ENCODE measurements at regions not wholly inside any gene's neighbourhood (a gene's known extent, or its start where the extent isn't known, plus 50 kb on each side); places are given as distances from the start of the nearest gene placed in this dataset.
"Not testable (repeated sequence)": the region's sequence is repeated elsewhere in the genome, so short reads cannot be mapped to it uniquely, and the experiment has no call there.

GRCh38 chr12:63440048-63440447 lies 228.2 kb downstream of the DPY19L2 start (continued):
- TF ChIP-seq ZNF407 (CRISPR knock-in tag; IDR thresholded peaks at IDR 0.05; ENCODE audit: not compliant biosample characterization) (no peak), ZNF572 (CRISPR knock-in tag; IDR thresholded peaks at IDR 0.05) (no peak), ZNF501 (CRISPR knock-in tag; IDR thresholded peaks at IDR 0.05) (no peak), TOE1 (CRISPR knock-in tag; IDR thresholded peaks at IDR 0.05) (no peak), ZNF687 (CRISPR knock-in tag; IDR thresholded peaks at IDR 0.05) (no peak), ZNF496 (CRISPR knock-in tag; IDR thresholded peaks at IDR 0.05; ENCODE audit: insufficient replicate concordance) (no peak), ZNF773 (CRISPR knock-in tag; IDR thresholded peaks at IDR 0.05; ENCODE audit: borderline replicate concordance) (no peak), ZKSCAN1 (IDR thresholded peaks at IDR 0.05; ENCODE audit: low read length) (no peak)
- TF ChIP-seq, protein P1, sequence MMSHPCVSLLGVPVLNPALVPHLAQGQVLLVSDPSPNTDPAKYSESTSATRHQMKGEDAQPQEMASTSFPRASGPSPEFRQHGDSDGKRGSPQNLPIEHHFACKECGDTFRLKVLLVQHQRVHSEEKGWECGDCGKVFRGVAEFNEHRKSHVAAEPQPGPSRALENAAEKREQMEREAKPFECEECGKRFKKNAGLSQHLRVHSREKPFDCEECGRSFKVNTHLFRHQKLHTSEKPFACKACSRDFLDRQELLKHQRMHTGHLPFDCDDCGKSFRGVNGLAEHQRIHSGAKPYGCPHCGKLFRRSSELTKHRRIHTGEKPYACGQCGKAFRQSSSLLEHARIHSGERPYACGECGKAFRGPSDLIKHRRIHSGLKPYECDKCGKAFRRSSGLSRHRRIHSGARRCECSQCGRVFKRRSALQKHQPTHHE (CRISPR knock-in tag; IDR thresholded peaks at IDR 0.05; ENCODE audit: borderline replicate concordance), result no peak

GRCh38 chr12:63434384-63434783 lies 233.9 kb downstream of the DPY19L2 start:
- H3K27me3 ChIP-seq (ENCODE audit: control insufficient read depth in 1 of 2, insufficient read depth in 2 of 2, low read length in 2 of 2); DNase-seq (ENCODE audit: low spot score); H3K4me2 ChIP-seq (ENCODE audit: low read depth, low read length); H3K4me1 ChIP-seq (ENCODE audit: insufficient read depth, low read length); H3K27ac ChIP-seq (ENCODE audit: extremely low read length, insufficient read depth, low read length); H3K79me2 ChIP-seq (ENCODE audit: insufficient read depth, low read length); H4K20me1 ChIP-seq (ENCODE audit: insufficient read depth, low read length); POLR2A ChIA-PET; H2AFZ ChIP-seq (ENCODE audit: low read length); ATAC-seq; FAIRE-seq; in situ Hi-C loops (cut with HindIII; ENCODE audit: extremely low pct_ligation_motif_present, low pct_unique_long_range_greater_than_20kb); intact Hi-C loops (cut with micrococcal nuclease; ENCODE audit: unreplicated experiment); H3K4me3 ChIP-seq (replicated peaks in 1 of 3; ENCODE audit: insufficient read depth in 1 of 3, low read depth in 2 of 3, low read length in 3 of 3); H3K9ac ChIP-seq (ENCODE audit: insufficient read depth, low read depth, low read length); H3K36me3 ChIP-seq (replicated peaks in 1 of 2; ENCODE audit: control insufficient read depth in 1 of 2, insufficient read depth in 2 of 2, low read length in 2 of 2); CTCF ChIA-PET (ENCODE audit: low intra/inter-chr PET ratio, low total read pairs); H3K9me3 ChIP-seq (ENCODE audit: low read length); BruUV-seq (replicated peaks): not testable (repeated sequence)
- 6% methylated on average over 7 of the region's 11 CpGs for WGBS (ENCODE audit: low lambda C conversion rate)

All from HepG2 (cell line).